T-helper 2 cell (primary cell): ENCODE measurements at regions not wholly inside any gene's neighbourhood (a gene's known extent, or its start where the extent isn't known, plus 50 kb on each side); places are given as distances from the start of the nearest gene placed in this dataset.

Source experiments
- DNase-seq, 5 experiments: peaks; one replicate each; pipeline versions ENCODE4 v3.0.0 to v3.0.0-alpha.2; 2012 to 2022

GRCh38 chr3:14273901-14274611, 95.4 kb downstream of the LSM3 start:
- no peak for DNase-seq

GRCh38 chr3:14274612-14274936, 96.0 kb downstream of the LSM3 start:
- DNase-seq: peak in 1 of 5 experiments; percentile 6

GRCh38 chr3:14274999-14275961, 96.7 kb downstream of the LSM3 start:
- DNase-seq: peak in 1 of 5 experiments; percentile 12

- no peak for DNase-seq
Observed at GRCh38 chr3:14275962-14276909, 97.6 kb downstream of the LSM3 start.

- DNase-seq: no peak
Observed at GRCh38 chr3:14277557-14277956, 98.9 kb downstream of the LSM3 start.

DNA sequence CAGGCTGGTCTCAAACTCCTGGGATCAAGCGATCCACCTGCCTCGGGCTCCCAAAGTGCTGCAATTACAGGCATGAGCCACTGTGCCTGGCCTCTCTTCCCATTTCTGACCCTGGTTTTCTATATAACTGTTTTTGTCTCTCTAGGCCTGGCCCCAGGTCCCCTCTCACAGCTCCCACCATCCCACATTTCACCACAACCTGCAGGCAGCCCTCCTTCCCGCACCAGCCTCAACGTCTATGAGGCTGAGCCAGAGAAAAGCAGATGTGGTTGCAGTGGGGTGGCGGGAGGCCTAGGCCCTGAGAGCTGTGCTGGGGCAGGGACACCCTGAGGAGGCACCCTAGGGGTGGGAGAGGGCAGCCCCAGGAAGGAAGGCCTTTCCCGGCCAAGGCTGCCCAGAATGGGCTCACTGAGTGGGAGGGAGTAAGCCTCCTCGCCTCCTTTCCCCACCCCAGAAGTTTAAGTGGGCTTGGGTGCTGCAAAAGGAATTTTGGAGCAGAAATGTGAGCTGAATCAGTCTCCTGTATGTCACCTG, 99.7 kb downstream of the LSM3 start:
- DNase-seq: no peak

DNA sequence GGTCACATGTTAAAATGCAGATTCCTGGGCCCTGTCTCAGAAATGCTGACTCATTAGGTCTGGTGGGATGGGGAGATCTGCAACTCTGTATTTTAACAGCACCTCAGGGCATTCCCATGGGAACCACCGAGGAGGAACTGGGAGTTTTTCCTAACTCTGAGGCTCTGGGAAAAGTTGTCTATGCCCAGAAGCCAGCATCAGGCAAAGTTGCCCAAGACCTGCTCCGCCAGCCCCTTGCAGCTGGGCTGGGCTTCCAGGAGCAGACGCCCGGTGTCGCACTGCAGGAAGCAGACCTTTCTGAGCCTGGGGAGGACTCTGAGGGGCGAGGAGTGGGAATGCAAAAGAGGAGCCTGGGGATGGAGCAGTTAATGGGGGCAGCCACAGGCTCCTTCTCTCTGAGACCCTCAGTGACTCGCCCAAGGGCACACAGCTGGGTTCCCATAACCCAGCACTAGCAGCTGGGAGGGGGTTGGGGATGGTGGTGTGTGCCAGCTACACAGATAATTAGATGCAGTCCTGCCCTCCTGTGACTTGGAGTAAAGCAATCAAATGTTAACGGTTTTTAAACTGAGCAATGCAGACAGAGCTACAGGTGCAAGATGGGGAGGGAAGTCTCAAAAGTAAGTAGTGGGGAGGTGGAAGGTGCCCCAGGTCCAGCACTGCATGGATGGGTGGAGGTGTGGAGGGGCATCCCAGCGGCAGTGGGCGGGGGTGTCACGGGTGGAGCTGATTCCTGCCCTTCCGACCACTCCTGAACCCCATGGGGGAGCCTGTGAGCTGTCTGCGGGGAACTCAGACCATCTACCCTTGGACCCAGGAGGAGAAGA, 100.4 kb downstream of the LSM3 start:
- DNase-seq: no peak

DNA sequence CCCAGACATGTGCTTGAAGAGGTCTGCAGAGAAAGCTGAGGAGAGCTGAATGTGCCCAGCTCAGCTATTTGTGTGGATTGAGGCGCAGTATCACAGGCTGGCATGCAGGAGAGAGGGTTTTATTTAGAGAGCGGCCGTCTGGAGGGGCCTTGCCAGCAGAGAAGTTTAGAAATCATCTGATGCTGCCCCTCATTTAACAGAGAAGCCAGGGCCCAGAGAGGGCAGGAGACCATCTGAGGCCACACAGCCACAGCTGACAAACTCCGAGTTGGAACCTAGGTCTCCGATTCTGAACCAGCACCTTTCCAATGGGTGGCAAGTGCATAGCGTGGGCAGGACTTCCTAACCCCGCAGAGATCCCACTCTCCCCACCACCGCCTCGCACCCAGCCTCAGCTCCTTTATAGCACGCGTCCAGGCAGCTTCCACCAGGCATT, 101.0 kb downstream of the LSM3 start:
- DNase-seq: no peak

DNA sequence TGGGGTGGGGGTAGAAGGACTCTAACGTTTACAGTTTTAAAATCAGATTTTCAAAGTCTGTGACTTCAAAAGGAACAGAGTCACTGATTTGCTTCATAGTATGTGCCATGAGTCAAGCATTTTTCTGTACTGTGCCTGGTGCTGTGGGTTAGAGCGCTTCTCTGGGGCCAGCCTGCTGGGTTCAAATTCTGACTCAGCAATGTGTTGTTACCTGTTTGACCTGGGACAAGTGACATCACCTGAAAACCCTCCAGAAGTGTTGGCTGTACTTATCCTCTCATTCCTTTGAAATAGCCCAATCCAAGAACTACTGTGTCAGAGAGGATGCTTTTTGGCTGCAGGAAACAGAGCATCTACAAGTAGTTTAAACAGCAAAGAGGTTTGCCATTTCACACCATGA, 101.7 kb downstream of the LSM3 start:
- DNase-seq: no peak

DNA sequence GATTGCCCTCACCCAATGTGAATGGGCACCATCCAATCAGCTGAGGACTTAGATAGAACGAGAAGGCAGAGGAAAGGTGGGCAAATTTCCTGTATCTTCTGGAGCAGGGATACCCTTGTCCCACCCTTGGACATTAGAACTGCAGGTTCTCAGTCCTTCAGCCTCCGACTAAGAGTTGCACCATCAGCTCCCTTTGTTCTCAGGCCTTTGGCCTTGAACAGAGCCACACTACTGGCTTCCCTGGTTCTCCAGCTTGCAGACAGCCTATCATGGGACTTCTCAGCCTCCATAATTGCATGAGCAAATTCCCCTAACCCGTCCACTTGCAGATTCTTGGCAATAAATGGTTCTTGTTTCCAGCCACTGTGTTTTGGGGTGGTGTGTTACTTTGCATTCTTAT, 102.4 kb downstream of the LSM3 start:
- no peak for DNase-seq

- no peak for DNase-seq
Observed at GRCh38 chr3:14282001-14282705, 103.5 kb downstream of the LSM3 start.

DNA sequence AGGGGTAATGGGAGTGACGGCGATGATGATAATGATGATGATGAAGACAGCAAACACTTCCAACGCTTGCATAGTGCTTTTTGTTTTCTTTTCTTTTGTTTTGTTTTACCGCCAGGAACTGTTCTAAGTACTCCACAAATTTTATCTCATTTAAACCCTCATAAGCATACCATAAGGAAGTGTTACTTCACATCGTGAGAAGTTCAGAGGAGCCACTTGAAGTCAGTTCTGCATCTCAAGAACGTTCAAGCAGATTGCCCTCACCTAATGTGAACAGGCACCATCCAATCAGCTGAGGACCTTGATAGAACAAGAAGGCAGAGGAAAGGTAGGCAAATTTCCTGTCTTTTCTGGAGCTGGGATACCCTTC, 104.1 kb downstream of the LSM3 start:
- DNase-seq: no peak

DNA sequence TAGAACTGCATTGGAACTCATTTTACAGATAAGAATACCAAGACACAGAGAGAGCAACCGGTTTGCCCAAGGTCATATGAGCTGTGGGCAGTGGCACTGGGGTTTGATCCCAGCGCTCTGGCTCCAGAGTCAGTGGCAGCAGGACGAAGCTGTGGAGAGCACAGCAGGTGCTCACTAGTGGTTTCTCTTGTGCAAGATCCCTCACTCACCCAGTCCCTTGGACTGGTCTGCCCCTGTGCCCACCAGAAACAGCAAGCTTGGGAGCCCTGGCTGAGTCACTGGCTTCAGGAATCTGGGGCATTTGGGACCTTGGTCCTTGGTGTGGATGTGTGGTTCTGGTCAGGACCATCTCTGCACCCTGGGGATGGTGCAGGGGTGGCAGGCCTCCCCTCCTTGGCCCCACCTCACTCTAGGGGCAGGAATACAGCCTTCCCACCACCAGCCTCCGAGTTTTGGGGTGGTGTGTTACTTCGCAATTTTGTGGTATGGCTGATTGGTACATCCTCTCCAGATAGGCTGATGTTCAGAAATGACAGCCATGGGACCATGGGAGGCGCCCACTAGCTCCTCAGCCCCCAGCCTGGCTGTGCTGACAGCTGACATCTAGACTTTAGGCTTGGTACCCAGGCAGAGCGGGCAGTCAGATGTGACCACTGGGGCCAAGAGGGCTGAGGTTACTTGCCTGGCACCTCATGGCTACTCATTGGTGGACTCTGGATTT, 104.6 kb downstream of the LSM3 start:
- no peak for DNase-seq

GRCh38 chr3:14283813-14284438, 105.3 kb downstream of the LSM3 start:
- no peak for DNase-seq

DNA sequence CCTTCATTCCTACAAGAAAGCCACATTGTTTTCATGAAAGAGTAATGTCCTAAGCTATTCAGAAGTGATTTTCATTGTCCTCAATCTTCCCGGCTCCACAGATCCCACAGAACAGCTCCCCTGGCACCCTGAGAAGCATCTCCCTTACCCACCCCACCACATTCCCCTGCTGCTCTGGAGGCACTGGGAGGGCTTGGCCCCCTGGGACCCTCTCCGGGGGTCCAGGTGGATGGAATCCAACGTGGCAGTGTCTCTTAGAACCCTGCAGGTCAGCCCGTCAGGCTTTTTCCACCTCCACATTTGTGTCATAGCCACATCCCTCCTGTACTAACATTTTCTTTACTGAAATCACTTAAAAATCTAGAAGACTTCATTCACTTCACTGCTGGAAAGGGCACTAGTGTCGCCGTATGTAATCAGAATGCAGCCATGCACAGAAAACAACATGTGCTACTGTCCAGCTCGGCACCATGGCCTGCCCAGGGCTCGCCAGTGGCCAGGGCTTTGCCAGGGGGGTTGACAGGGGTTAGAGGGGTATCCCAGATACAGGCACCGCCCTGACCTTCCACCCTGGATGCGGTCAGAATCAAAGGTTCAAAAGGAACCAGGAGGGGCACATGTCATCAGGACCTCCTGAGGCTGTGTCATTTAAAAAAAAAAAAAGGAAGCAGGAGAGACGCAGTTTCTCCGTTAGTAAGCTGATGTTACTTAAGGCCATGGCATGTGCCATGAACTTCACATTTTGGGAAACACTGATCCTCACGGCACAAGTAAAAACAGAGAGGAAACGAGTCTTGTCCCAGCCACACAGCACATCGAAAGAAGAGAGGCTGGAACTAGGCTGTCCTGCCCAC, 106.3 kb downstream of the LSM3 start:
- DNase-seq: no peak

DNA sequence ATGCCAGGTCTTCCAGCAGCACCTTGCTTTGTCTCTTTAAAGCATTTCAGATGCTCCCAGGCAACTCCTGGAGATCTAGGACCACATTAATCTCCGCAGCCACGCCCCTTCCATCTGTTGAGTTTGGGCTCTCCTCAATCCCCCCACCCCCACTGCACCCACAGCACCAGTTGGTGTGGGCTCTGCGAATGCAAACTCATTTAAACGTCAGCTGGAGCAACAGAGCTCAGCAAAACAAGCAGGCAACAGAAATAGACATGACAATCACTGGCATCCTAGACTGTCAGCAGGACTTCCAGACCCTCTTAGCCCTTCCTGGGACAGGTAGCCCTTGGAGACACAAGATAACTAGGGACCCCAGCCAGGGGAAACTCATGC, 106.9 kb downstream of the LSM3 start:
- DNase-seq: no peak

GRCh38 chr3:14286887-14287500, 108.4 kb downstream of the LSM3 start:
- DNase-seq: no peak

DNA sequence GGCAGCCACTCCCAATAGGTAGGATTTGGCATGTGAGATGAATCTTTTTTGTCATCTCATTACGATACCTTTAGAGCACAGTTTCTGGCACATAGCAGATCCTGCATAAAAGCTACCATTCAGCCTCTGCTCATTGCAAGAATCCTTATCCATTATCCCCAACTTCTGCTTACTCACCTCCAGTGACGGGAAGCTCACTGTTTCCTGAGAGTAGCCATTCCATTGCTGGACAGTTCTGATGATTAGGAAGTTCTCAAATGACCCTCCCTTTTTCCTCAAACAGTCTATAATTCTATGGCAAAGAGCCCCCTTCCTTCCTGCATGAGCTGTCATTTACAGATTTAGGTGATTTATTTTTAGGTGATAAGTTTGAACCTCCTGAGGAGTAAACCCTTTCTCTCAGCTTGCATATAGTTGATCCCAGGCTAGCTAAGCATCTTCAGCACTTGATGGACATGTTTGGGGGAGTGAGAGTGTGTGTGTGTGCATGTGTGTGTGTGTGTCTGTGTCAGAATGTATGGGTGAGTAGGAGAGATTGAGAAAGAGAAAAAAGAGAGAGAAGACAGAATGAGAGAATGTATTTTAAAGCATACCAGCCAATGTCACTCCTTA, 109.7 kb downstream of the LSM3 start:
- DNase-seq: no peak
